GM21576 (cell line): ENCODE measurements at regions not wholly inside any gene's neighbourhood (a gene's known extent, or its start where the extent isn't known, plus 50 kb on each side); places are given as distances from the start of the nearest gene placed in this dataset.

Source experiments
- ATAC-seq: cut with Tn5 transposase; IDR thresholded peaks from one replicate; pipeline ENCODE4 v1.9.1; 2021; ENCODE audit warnings: mild to moderate bottlenecking, moderate library complexity; ENCODE audit not compliant: unreplicated experiment

- ATAC-seq: no peak
Observed at GRCh38 chr7:67807826-67808225, 811.2 kb downstream of the TYW1 start.

DNA sequence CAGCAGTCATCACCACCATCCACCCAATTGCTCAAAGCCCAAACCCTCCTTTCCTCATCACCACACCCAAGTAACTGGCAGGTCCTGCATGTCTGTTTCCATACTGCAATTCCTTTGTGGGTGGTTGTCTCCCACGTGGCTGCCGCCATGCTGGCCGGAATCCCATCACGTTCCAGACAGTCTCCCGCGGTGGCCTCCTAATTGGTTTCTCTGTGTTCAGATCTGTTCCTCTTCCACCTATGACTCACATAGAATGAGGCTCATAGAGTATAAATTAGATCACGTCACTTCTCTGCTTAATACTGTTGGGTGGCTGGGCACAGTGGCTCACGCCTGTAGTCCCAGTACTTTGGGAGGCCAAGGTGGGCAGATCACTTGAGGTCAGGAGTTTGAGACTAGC, 813.0 kb downstream of the TYW1 start:
- no peak for ATAC-seq

- ATAC-seq: no peak
Observed at GRCh38 chr7:67813621-67814292, 817.1 kb downstream of the TYW1 start.

- ATAC-seq: no peak
Observed at GRCh38 chr7:67817481-67817880, 820.8 kb downstream of the TYW1 start.

DNA sequence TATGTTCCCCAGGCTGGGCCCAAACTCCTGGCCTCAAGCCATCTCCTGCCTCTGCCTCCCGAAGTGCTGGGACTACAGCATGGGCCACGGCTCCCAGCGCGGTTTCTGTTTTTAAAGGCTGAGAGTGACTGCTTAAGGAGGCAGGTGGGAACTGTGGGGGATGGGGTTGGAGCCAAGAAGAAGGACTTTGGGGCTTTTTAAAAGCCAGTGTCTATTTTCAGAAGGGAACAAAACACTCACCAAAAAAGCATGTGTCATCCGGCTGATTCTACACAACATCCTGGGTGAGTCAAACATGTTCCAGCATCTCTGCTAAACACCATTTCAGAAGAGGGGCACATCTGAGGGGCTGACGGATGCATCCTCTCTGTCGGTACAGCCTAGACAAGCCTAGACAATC, 824.5 kb downstream of the TYW1 start:
- ATAC-seq: no peak

- no peak for ATAC-seq
Observed at GRCh38 chr7:67823345-67823744, 826.7 kb downstream of the TYW1 start.

DNA sequence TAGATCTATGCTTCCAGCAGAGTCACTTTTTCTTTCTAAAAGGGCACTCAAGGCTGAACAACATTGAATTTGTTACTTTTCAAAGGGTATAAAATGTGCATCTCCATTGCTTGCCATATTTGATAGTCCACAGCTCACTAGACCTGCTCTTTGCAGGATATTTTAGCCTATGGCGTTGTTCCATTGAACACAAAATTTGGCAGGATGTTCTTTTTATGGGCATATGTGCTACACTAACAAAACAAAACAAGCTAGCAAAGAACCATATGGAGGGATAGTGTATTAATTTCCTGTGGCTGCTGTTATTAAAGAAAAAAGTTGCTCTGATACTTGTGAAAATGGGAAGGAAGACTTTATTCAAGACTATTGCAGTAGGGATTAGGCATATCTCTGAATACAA, 828.7 kb downstream of the TYW1 start:
- no peak for ATAC-seq

GRCh38 chr7:67841896-67842295, 845.3 kb downstream of the TYW1 start:
- ATAC-seq: no peak

GRCh38 chr7:67842571-67842970, 845.9 kb downstream of the TYW1 start:
- no peak for ATAC-seq

GRCh38 chr7:67843001-67843565, 846.5 kb downstream of the TYW1 start:
- no peak for ATAC-seq

- no peak for ATAC-seq
Observed at GRCh38 chr7:67843615-67844014, 847.0 kb downstream of the TYW1 start.

- ATAC-seq: no peak
Observed at GRCh38 chr7:67847092-67847787, 850.6 kb downstream of the TYW1 start.

GRCh38 chr7:67854221-67855178, 857.9 kb downstream of the TYW1 start:
- no peak for ATAC-seq

DNA sequence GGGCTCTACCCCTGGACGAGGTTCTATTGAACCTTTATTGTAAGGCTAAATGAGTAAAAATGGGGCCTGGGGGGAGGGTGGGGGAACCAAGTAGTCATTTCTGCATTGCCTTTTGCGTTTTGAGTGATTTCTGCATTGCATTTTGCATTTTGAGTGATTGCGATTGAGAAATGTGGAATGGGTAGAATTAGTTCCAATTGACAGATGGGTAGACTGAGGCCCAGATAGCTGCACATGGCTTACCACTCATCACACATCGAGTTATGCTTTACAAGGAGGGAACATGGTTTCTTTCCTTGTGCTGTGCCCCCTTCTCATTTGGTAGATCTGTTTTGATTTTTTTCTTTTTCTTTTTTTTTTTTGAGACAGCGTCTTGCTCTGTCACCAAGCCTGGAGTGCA, 858.7 kb downstream of the TYW1 start:
- no peak for ATAC-seq

- ATAC-seq: no peak
Observed at GRCh38 chr7:67856046-67856445, 859.4 kb downstream of the TYW1 start.

DNA sequence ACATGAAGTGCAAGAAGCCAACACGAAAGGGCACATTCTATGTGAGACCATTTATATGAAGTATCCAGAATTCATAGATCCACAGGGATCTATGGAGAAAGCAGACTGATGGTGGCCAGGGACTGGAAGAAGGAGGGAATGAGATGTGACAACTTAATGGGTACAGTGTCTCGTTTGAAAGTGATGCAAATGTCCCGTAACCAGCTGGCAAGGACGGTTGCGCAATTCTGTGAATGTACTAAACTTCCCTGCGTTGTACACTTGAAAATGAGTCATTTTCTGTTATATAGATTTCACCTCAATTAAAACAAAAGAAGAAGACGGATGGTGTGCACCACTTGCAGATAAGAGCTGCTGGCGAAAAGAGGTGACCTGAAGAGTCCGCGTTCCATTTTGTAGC, 861.1 kb downstream of the TYW1 start:
- no peak for ATAC-seq

- ATAC-seq: no peak
Observed at GRCh38 chr7:67858931-67859330, 862.3 kb downstream of the TYW1 start.

DNA sequence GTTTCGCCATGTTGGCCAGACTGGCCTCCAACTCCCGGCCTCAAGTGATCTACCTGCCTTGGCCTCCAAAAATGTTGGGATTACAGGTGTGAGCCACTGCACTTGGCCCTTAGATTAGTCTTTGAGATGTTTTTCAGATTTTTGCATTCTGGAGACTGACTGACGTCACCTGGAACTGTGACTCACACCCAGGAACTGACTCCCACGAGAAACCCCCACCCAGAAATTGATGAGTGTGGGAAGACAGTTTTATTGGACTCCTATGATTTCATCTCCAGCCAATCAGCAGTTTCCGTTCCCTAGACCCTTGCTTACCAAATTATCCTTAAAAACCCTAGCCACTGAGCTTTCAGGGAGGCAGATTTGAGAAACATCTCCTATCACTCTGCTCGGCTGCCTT, 867.3 kb downstream of the TYW1 start:
- ATAC-seq: no peak

DNA sequence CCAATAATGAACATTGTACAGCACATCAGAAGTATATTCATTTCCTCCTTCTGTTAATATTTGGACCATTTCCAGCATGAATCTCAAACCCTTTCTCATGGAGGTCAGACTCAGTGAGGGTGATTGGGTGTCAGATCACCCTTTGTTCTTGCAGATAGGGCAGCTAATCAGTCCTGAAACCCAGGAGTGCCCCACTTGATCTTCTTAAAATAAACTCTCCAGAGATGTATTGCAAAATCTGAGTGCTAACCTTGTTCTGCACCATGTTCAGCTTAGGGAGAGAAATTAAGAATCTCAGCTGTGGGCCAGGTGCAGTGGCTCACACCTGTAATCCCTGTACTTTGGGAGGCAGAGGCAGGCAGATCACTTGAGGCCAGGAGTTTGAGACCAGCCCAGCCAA, 869.4 kb downstream of the TYW1 start:
- no peak for ATAC-seq

GRCh38 chr7:67866812-67867211, 870.2 kb downstream of the TYW1 start:
- ATAC-seq: no peak

- ATAC-seq: no peak
Observed at GRCh38 chr7:67870396-67870795, 873.8 kb downstream of the TYW1 start.
